ENCODE measurements at regions not wholly inside any gene's neighbourhood (a gene's known extent, or its start where the extent isn't known, plus 50 kb on each side); places are given as distances from the start of the nearest gene placed in this dataset.

GRCh38 chr2:212928681-212929080 lies 222.7 kb downstream of the IKZF2 start:
- no peak for TF ChIP-seq POLR2A (IDR thresholded peaks at IDR 0.05)
- TF ChIP-seq, protein P1, sequence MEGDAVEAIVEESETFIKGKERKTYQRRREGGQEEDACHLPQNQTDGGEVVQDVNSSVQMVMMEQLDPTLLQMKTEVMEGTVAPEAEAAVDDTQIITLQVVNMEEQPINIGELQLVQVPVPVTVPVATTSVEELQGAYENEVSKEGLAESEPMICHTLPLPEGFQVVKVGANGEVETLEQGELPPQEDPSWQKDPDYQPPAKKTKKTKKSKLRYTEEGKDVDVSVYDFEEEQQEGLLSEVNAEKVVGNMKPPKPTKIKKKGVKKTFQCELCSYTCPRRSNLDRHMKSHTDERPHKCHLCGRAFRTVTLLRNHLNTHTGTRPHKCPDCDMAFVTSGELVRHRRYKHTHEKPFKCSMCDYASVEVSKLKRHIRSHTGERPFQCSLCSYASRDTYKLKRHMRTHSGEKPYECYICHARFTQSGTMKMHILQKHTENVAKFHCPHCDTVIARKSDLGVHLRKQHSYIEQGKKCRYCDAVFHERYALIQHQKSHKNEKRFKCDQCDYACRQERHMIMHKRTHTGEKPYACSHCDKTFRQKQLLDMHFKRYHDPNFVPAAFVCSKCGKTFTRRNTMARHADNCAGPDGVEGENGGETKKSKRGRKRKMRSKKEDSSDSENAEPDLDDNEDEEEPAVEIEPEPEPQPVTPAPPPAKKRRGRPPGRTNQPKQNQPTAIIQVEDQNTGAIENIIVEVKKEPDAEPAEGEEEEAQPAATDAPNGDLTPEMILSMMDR (IDR thresholded peaks at IDR 0.05), result no peak

Data from lower leg skin (tissue), 3 donors.